Upper lobe of left lung (tissue), 6 donors: ENCODE measurements at regions not wholly inside any gene's neighbourhood (a gene's known extent, or its start where the extent isn't known, plus 50 kb on each side); places are given as distances from the start of the nearest gene placed in this dataset.

Experiments
- ATAC-seq, 2 donors: fragments of 200-7000 bp; cut with Tn5 transposase; one replicate each; pipeline ENCODE4 v1.9.1; 2022; ENCODE audit warnings: mild to moderate bottlenecking in 2 of 2, moderate library complexity in 2 of 2; ENCODE audit not compliant: low FRiP score in 2 of 2
- DNase-seq, 2 donors: peaks; one replicate each; pipeline ENCODE4 v3.0.0-alpha.2; 2019 to 2020
- H3K27ac ChIP-seq, 4 donors: fragments of 200-600 bp; sonication (generic); one replicate each; pipeline ENCODE4 v1.5.1; 2016 to 2019
- H3K27me3 ChIP-seq, 4 donors: fragments of 200-600 bp; sonication (generic); one replicate each; pipeline ENCODE4 v1.5.1; 2017 to 2019
- H3K36me3 ChIP-seq, 4 donors: fragments of 200-600 bp; sonication (generic); one replicate each; pipeline ENCODE4 v1.5.1; 2016 to 2019
- H3K4me1 ChIP-seq, 4 donors: fragments of 200-600 bp; sonication (generic); one replicate each; pipeline ENCODE4 v1.5.1; 2018 to 2019
- H3K4me3 ChIP-seq, 4 donors: fragments of 200-600 bp; sonication (generic); one replicate each; pipeline ENCODE4 v1.5.1; 2017 to 2019; ENCODE audit warnings: mild to moderate bottlenecking in 2 of 4, moderate library complexity in 1 of 4
- H3K9me3 ChIP-seq, 4 donors: fragments of 200-600 bp; sonication (generic); one replicate each; pipeline ENCODE4 v1.5.1; 2018 to 2019
- EP300 ChIP-seq, 4 donors: sonication (generic); formaldehyde crosslinking; IDR thresholded peaks; one replicate each; pipeline ENCODE4 v1.5.1; 2017; ENCODE audit warnings: antibody characterized with exemption in 4 of 4, control low read depth in 2 of 4
- POLR2A ChIP-seq, 4 donors: fragments of 450-650 bp; IDR thresholded peaks; one replicate each; pipeline ENCODE4 v1.5.1; 2016 to 2017; ENCODE audit warnings: antibody characterized with exemption in 4 of 4, mild to moderate bottlenecking in 2 of 4
- POLR2AphosphoS5 ChIP-seq, 2 donors: sonication (generic); formaldehyde crosslinking; IDR thresholded peaks; one replicate each; pipeline ENCODE4 v1.5.1; 2017; ENCODE audit warnings: antibody characterized with exemption in 2 of 2
- WGBS, 2 donors: methylation state at CpG; one replicate each; pipeline ENCODE4 v1.1.5; 2017 to 2018; 5-methylcytosine and 5-hydroxymethylcytosine counted together
- TF ChIP-seq, protein P1 (sequence below), 6 experiments: fragments of 450-650 bp in 4 of 6; fragments of 200-600 bp in 2 of 6; sonication (generic) in 2 of 6; IDR thresholded peaks; one replicate each; pipeline ENCODE4 v1.5.1; 2016 to 2019; ENCODE audit warnings: antibody characterized with exemption in 6 of 6
- donor health status: DM: no; HTN: no; CAD: no; lungs with moderate emphysema.
- donor health status: DM: no; HTN: yes; CAD: no; lungs with severe emphysema.

DNA sequence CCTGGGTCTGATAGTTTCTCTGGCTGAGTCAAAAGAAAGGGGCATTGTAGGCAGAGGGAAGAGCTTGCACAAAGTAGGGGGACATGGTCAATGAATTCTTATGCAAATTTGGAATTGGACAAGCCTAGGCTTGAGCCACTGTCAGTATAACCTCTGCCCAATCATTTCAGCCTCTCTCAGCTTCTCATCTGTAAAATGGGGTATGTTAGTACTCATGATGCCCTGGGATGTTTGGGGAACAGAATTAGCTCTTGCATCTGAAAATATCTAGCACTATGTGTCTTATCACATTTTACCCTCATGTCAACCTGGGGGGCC, 148.6 kb downstream of the DHX35 start:
- H3K27me3 ChIP-seq = peaks cover 0 to 11% (median 0%) of the 10 kb centered on the region in 4 donors
- no peak overlapping the region for H3K27ac ChIP-seq
- H3K4me1 ChIP-seq = peaks cover 0 to 8% (median 0%) of the 10 kb centered on the region in 4 donors
- ATAC-seq (no peak), DNase-seq (no peak)
- H3K9me3 ChIP-seq = no peaks in the 10 kb centered on the region
- H3K36me3 ChIP-seq = no peaks in the 10 kb centered on the region
- H3K4me3 ChIP-seq = no peak overlapping the region
- TF ChIP-seq, protein P1, sequence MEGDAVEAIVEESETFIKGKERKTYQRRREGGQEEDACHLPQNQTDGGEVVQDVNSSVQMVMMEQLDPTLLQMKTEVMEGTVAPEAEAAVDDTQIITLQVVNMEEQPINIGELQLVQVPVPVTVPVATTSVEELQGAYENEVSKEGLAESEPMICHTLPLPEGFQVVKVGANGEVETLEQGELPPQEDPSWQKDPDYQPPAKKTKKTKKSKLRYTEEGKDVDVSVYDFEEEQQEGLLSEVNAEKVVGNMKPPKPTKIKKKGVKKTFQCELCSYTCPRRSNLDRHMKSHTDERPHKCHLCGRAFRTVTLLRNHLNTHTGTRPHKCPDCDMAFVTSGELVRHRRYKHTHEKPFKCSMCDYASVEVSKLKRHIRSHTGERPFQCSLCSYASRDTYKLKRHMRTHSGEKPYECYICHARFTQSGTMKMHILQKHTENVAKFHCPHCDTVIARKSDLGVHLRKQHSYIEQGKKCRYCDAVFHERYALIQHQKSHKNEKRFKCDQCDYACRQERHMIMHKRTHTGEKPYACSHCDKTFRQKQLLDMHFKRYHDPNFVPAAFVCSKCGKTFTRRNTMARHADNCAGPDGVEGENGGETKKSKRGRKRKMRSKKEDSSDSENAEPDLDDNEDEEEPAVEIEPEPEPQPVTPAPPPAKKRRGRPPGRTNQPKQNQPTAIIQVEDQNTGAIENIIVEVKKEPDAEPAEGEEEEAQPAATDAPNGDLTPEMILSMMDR (IDR thresholded peaks at IDR 0.05) = no peak
- TF ChIP-seq POLR2A (IDR thresholded peaks at IDR 0.05) (no peak), EP300 (IDR thresholded peaks at IDR 0.05) (no peak), POLR2AphosphoS5 (IDR thresholded peaks at IDR 0.05) (no peak)

DNA sequence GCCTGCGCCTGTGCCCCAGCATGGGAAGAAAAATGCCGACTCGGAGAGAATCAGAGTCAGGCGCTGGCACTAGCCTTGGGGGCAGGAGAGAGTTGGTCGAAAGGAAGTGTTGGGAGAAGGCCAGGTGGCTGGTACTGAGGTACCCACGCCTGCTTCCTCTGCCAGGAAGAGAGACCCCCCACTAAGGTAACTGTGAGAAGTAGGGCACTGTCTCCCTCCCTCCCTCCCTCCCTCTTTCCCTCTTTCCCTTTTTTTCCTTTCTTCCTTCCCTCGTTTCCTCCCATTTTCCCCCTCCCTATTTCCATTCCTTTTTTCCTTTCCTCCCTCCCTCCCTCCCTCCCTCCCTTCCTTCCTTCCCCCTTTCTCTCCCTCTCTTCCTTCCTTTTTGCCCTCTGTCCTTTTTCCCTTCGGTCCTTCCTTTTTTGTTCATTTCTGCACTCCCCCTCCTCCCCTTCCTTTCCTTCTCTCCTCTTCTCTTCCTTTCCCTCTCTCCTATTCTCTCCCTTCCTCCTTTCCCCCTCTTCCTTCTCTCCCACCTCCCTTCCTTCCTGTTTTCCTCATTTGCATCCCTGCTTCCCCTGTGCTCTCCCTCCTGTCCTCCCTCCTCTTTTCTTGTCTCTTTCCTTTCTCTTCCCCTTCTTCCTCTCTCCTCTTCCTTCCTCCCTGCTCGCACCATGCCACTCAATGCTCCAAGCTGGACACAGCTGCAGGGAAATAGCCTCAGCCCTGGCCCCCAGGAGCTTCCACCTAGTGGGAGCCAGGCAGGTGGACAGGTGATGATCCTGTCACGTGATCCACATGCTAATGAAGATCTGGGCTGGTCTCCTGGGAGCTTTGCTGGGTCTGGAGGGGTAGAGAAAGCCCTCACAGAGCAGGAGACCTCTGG, 148.0 kb downstream of the DHX35 start:
- TF ChIP-seq POLR2A (IDR thresholded peaks at IDR 0.05) (no peak), EP300 (IDR thresholded peaks at IDR 0.05) (no peak), POLR2AphosphoS5 (IDR thresholded peaks at IDR 0.05) (no peak)
- TF ChIP-seq, protein P1 (IDR thresholded peaks at IDR 0.05) = no peak
- Histone ChIP-seq H3K36me3 (no peaks in the 10 kb centered on the region), H3K27ac (no peak overlapping the region), H3K27me3 (peaks cover 0 to 11% (median 0%) of the 10 kb centered on the region in 4 donors), H3K4me1 (peaks cover 0 to 8% (median 0%) of the 10 kb centered on the region in 4 donors), H3K4me3 (no peak overlapping the region), H3K9me3 (no peaks in the 10 kb centered on the region)
- DNase-seq = no peak
- WGBS, 2 donors = 33 to 38% methylated on average over 10 of the region's 10 CpGs
- no peak for ATAC-seq

DNA sequence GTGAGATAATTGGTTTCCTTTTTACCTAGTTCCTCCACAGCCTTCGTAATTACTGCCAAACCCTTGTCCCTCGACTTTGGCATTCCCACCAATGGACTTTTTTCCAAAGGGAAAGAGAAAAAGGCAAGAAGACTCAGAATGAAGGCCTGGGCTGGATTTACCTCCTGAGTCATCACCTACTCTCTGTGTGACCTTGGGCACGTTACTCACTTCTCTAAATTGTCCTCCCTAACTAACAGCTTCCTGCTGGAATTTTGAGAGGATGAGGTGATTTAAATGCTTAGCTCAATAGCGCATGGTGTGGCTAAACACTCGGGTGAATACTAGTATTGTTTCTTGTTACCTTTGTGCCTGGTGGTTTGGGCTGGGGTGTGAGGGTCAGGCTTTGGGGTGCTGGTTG, 146.6 kb downstream of the DHX35 start:
- WGBS, 2 donors = 34 to 63% methylated on average over 5 of the region's 5 CpGs

DNA sequence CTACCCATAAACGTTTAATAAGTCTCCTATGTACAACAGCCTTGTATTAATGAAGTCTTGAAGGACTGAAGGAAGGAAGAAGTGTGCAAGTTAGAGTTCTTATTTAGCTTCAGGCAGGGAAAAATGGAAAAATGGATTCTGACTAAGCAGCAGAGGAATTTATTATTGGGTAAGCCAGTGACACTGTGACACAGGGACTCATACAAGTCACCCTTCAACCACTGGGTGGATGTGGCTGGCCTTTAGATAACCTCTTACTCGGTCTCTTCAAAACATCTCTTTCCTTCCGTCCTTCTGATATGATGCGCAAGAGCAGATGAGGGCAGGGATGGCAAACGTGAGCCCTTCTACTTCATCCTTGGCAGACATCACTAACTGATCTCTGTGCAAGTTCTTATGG, 145.6 kb downstream of the DHX35 start:
- 57 to 65% methylated on average over 5 of the region's 5 CpGs for WGBS, 2 donors
- Histone ChIP-seq H3K4me3 (no peak overlapping the region), H3K27me3 (peaks cover 0 to 11% (median 0%) of the 10 kb centered on the region in 4 donors), H3K9me3 (no peaks in the 10 kb centered on the region), H3K27ac (no peak overlapping the region), H3K4me1 (peaks cover 0 to 8% (median 0%) of the 10 kb centered on the region in 4 donors), H3K36me3 (no peaks in the 10 kb centered on the region)
- DNase-seq (no peak), ATAC-seq (no peak)
- TF ChIP-seq, protein P1 (IDR thresholded peaks at IDR 0.05) = no peak
- TF ChIP-seq POLR2AphosphoS5 (IDR thresholded peaks at IDR 0.05) = no peak
- TF ChIP-seq POLR2A (IDR thresholded peaks at IDR 0.05) = no peak
- no peak for TF ChIP-seq EP300 (IDR thresholded peaks at IDR 0.05)

More for the DNA sequence above, 146.6 kb downstream of the DHX35 start:
- peaks cover 0 to 11% (median 0%) of the 10 kb centered on the region in 4 donors for H3K27me3 ChIP-seq
- no peak overlapping the region for H3K27ac ChIP-seq
- no peak for ATAC-seq
- no peaks in the 10 kb centered on the region for H3K36me3 ChIP-seq
- TF ChIP-seq POLR2AphosphoS5 (IDR thresholded peaks at IDR 0.05) (no peak), EP300 (IDR thresholded peaks at IDR 0.05) (no peak)
- TF ChIP-seq, protein P1 (IDR thresholded peaks at IDR 0.05) = no peak
- H3K4me1 ChIP-seq = peaks cover 0 to 8% (median 0%) of the 10 kb centered on the region in 4 donors
- no peak for DNase-seq
- H3K4me3 ChIP-seq = no peak overlapping the region
- H3K9me3 ChIP-seq = no peaks in the 10 kb centered on the region

DNA sequence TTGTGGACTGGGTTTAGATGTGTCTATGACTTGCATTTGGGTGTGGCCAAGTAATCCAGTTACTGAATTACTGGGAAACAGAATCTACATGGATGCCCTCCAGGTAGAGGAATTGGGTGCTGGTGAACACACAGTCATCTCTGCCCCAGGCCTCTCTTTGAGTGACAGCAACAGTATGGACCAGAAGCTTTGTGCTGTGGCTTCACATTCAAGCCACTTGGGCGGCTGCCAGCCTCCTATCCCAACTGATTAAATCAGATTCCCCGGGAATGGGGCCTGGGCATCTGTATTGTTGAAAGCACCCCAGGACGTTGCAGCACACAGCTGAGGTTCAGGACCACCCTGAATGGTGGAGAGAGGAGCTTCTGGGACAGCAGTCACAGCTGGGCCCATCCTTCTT, 144.6 kb downstream of the DHX35 start:
- WGBS, 2 donors = 71% methylated on average over 3 of the region's 3 CpGs; no CpG with 5 or more reads in 1 of the 2 donors
- TF ChIP-seq, protein P1 (IDR thresholded peaks at IDR 0.05) = no peak
- TF ChIP-seq EP300 (IDR thresholded peaks at IDR 0.05) (no peak), POLR2AphosphoS5 (IDR thresholded peaks at IDR 0.05) (no peak), POLR2A (IDR thresholded peaks at IDR 0.05) (no peak)
- Histone ChIP-seq H3K4me1 (no peaks in the 10 kb centered on the region), H3K36me3 (no peaks in the 10 kb centered on the region), H3K9me3 (no peaks in the 10 kb centered on the region), H3K27ac (no peak overlapping the region), H3K4me3 (no peak overlapping the region), H3K27me3 (peaks cover 0 to 11% (median 0%) of the 10 kb centered on the region in 4 donors)
- DNase-seq (no peak), ATAC-seq (no peak)
